ENCODE measurements at regions not wholly inside any gene's neighbourhood (a gene's known extent, or its start where the extent isn't known, plus 50 kb on each side); places are given as distances from the start of the nearest gene placed in this dataset.
"Not testable (repeated sequence)": the region's sequence is repeated elsewhere in the genome, so short reads cannot be mapped to it uniquely, and the experiment has no call there.

DNA sequence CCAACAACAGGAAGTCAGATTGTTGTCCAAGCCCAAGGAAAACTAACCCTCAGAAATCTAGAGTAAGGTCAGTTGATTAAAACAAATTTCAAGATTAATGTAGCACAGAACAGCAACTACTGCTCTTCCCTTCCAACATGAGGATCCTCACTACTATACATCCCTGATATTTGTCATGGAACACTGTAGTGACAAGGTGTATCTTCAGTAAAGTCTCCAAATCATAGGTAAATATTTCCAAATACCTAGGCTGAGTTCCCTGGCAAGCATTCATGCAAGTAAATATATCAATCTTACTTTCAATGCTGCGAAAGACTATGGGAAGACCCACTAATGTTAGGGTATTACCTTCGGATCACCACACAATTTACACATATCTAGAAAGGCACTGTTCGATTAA is 986.9 kb upstream of the ARRDC3 start:
- no peak for DNase-seq

- no peak for DNase-seq
These were observed 986.5 kb upstream of the ARRDC3 start for GRCh38 chr5:92369587-92369986.

- no peak for DNase-seq
These were observed 982.0 kb upstream of the ARRDC3 start for GRCh38 chr5:92364986-92365550.

- DNase-seq, result no peak
These were observed 970.3 kb upstream of the ARRDC3 start for GRCh38 chr5:92353107-92354030.

DNA sequence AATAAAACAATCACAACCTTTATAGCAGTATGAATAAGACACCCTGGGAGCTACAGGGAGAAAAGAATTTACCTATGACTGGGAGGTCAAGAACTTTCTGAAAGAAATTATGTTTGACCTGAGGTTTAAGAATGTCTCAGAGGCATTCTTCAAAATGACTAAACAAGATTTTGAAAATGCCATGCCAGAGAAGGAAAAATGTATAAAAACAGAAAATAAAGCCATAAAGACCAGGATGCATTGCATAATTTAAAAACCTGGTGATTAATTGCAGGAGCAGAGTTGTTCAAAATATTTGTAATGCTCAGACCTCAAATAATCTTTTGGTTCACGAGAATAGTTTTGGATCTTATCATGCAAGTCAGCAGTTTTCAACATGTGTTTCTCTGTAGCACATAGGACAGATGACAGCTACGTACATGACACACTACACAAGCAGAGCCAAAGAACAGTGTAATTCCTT is 954.7 kb upstream of the ARRDC3 start:
- no peak for DNase-seq

DNA sequence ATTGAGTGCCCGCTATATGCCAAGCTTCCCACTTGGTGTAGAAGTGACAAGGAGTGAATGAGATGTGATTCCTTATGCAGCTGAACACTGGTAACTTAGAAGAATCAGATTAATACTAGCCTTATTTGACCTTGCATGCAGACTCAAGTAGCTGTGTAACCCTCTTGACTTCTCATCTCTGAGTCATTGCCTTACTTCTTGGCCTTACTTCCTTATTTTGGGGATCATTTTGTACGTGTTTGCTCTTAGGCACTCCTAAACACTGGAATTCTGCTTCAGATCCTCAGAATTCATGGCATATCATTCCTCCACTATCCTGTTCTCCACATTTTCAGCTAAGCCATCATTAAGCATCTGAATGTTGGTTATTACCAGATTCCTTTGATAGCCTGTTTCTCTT is 948.9 kb upstream of the ARRDC3 start:
- DNase-seq, result no peak

- no peak for DNase-seq
These were observed 947.2 kb upstream of the ARRDC3 start for GRCh38 chr5:92330365-92330764.

DNA sequence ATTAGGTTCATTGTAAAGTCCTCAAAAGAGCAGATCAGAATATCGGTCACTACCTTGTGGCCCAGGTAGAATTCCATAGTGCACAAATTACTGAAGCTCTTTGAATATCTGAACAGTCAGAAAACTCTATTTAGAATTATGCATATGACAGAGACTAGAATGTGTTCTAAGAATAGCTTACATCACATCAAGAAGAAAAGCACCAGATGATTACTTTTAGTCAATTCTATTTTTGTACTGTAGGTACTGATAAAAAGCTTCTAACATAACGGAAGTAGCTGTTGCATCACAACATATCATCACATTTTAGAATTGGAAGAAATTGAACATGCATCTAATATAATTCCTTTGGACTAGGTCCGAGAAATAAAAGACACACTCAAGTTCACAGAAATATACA is 946.6 kb upstream of the ARRDC3 start:
- no peak for DNase-seq

- no peak for DNase-seq
These were observed 945.6 kb upstream of the ARRDC3 start for GRCh38 chr5:92328584-92329259.

DNA sequence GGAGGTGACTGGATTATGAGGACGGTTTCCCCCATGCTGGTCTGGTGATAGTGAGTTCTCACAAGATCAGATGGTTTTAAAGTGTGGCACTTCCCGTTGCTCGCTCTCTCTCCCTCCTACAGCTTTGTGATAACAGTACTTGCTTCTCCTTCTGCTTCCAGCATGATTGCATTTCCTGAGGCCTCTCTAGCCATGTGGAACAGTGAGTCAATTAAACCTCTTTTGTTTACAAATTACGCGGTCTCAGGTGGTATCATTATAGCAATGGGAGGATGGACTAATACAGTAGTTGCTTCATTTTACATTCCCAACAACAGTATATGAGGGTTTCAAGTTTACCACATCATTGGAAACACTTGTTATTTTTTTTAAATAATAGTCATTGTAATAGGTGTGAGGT is 937.3 kb upstream of the ARRDC3 start:
- no peak for DNase-seq

- DNase-seq, result no peak
These were observed 930.3 kb upstream of the ARRDC3 start for GRCh38 chr5:92313385-92313784.

GRCh38 chr5:92309336-92309991 is 926.3 kb upstream of the ARRDC3 start:
- no peak for DNase-seq

DNA sequence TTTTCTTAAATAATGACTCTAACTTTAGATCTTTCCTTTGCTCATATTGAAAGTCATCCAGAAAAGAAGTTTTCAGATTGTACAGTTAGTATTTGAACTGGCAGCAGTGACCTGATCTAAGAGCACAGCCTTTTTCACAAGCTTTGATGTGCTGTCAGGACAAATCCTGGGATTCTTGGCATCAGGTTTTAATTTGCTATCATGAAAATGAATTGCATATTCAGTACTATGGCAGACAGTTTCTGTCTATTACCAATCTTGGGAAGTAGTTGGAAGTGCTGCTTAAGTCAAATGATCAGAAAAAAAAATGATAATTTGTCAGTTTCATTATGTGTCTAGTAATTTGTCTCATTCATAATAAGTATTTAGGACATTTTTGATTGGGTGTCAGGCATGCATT is 925.6 kb upstream of the ARRDC3 start:
- no peak for DNase-seq

DNA sequence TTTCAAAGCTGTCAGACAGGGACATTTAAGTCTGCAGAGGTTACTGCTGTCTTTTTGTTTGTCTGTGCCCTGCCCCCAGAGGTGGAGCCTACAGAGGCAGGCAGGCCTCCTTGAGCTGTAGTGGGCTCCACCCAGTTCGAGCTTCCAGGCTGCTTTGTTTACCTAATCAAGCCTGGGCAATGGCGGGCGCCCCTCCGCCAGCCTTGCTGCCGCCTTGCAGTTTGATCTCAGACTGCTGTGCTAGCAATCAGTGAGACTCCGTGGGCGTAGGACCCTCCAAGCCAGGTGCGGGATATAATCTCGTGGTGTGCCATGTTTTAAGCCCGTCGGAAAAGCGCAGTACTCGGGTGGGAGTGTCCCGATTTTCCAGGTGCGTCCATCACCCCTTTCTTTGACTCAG is 919.2 kb upstream of the ARRDC3 start:
- not testable (repeated sequence) for DNase-seq

DNA sequence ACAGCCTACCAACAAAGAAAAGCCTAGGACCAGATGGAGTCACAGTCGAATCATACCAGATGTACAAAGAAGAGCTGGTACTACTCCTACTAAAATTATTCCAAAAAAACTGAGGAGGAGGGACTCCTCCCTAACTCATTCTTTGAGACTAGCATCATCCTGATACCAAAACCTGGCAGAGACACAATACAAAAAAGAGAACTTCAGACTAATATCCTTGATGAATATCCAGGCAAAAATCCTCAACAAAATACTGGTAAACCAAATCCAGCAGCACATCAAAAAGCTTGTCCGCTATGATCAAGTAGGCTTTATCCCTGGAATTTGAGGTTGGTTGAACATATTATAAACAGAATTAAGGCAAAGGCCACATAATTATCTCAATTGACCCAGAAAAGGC is 900.4 kb upstream of the ARRDC3 start:
- no peak for DNase-seq

DNA sequence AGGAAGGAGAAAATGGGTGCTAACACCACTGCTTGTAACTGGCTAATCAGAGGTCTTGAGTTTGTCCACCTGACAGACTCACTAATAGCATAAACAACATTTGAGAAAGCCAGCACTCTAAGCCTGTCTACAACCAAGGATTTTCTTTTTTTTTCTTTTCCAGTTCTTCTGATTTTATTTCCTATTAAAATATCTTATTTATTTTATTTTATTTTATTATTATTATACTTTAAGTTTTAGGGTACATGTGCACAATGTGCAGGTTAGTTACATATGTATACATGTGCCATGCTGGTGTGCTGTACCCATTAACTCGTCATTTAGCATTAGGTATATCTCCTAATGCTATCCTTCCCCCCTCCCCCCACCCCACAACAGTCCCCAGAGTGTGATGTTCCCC is 888.6 kb upstream of the ARRDC3 start:
- not testable (repeated sequence) for DNase-seq

DNA sequence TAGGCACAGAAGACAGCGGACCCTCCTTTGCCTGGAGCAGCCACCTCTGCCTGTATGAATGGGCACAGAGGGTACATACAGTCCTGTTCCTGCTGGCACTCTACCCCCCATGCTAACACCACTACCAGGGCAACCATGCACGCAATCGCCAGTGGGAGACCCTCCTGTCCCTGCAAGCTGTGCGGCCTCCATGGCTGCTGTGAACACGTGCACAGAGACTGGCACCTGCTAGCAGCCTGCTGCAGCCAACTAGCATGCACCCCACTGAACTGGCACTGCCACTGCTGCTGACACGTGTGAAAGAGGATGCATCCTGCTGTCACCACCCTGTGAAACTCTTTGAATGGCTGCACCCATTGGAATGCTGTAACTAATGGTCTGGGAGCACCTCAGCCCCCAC is 885.2 kb upstream of the ARRDC3 start:
- no peak for DNase-seq

DNA sequence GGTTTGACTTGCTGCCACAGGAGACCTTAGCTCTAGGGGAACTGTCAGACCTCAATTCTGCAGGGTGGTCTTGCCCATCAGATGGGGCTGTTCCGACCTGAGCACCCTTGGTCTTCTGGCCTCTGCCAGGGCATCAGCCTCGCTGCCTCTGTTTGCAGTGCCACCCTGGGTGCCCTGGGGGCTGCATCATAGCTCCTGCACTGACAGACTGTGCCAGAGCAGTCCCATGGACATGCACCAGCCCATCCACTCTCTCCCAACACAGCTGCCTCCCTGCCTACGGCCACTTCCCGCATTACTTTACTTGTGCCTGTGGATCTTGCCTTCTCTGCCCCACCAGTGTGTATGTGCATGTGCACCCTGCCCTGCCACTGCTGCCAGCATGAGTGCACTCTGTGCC is 884.7 kb upstream of the ARRDC3 start:
- no peak for DNase-seq

GRCh38 chr5:92265804-92266203 is 882.7 kb upstream of the ARRDC3 start:
- DNase-seq, result no peak

GRCh38 chr5:92255605-92256004 is 872.5 kb upstream of the ARRDC3 start:
- not testable (repeated sequence) for DNase-seq

- DNase-seq, result no peak
These were observed 865.4 kb upstream of the ARRDC3 start for GRCh38 chr5:92248518-92248917.

DNA sequence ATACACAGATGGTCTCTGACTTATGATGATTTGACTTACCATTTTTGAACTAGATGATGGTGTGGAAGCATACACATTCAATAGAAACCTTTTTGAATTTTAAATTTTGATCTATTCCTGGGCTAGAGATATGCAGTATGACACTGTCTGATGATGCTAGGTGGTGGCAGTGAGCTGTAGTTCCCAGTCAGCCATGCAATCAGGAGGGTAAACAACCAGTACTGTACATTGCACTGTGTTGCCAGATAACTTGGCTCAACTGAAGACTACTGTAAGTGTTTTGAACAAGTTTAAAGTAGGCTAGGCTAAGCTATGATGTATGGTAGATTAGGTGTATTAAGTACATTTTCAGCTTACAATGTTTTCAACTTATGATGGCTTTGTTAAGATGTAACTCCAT is 859.1 kb upstream of the ARRDC3 start:
- no peak for DNase-seq

GRCh38 chr5:92237896-92238295 is 854.8 kb upstream of the ARRDC3 start:
- DNase-seq, result no peak
